VCaP (cell line): ENCODE measurements at regions not wholly inside any gene's neighbourhood (a gene's known extent, or its start where the extent isn't known, plus 50 kb on each side); places are given as distances from the start of the nearest gene placed in this dataset.

Experiments used
- H3K27ac ChIP-seq: fragments of 450-650 bp; 2 replicates; pipeline ENCODE4 v1.5.1; 2017
- TF ChIP-seq, protein P1 (sequence below): fragments of 450-650 bp; conservative IDR thresholded peaks from 2 replicates; pipeline ENCODE4 v1.5.1; 2017; ENCODE audit warnings: mild to moderate bottlenecking, moderate library complexity

DNA sequence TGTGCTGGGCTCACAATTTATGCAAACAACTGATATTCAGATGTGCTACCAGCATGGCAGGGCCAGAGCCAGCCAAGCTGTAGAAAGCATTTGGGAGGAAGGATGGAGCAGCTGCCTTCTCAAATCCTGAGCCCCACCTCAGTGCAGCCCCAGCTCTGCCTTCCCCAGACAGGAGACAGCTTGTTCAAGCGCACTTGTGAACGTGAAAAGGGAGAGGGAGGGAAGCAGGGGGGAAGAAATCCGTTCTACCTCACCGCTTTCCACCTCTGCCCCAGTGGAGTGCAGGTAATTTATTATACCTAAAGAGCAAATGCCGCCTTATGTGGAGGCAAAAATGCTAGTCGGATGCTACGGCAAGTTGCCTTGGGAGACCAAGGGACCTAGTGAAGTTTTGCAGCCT, 66.0 kb upstream of the SLC14A2 start:
- TF ChIP-seq, protein P1, sequence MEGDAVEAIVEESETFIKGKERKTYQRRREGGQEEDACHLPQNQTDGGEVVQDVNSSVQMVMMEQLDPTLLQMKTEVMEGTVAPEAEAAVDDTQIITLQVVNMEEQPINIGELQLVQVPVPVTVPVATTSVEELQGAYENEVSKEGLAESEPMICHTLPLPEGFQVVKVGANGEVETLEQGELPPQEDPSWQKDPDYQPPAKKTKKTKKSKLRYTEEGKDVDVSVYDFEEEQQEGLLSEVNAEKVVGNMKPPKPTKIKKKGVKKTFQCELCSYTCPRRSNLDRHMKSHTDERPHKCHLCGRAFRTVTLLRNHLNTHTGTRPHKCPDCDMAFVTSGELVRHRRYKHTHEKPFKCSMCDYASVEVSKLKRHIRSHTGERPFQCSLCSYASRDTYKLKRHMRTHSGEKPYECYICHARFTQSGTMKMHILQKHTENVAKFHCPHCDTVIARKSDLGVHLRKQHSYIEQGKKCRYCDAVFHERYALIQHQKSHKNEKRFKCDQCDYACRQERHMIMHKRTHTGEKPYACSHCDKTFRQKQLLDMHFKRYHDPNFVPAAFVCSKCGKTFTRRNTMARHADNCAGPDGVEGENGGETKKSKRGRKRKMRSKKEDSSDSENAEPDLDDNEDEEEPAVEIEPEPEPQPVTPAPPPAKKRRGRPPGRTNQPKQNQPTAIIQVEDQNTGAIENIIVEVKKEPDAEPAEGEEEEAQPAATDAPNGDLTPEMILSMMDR = no peak
- H3K27ac ChIP-seq = no peak overlapping the region

- TF ChIP-seq, protein P1 = no peak
Measured at GRCh38 chr18:45551142-45551815, 64.0 kb upstream of the SLC14A2 start.

GRCh38 chr18:45553723-45554388, 61.4 kb upstream of the SLC14A2 start:
- H3K27ac ChIP-seq = no peak overlapping the region
- TF ChIP-seq, protein P1 = no peak

More at GRCh38 chr18:45551142-45551815, 64.0 kb upstream of the SLC14A2 start:
- H3K27ac ChIP-seq = no peak overlapping the region

DNA sequence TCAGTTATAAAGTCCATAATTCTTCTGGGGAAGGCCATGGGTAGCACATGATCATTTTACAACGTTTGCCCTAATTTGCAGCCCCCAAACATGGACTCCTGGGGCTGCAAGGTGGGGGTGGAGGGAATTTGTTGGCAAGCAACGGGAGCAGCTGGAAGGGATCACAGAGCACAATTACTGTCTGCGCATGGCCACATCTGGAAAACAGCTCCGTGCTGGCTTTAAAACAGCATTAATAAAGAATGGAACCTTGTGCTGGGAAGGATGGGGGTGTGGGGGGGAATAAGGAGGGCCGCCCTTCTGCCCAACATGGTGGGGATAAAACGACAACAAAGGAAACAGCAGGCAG, 60.9 kb upstream of the SLC14A2 start:
- TF ChIP-seq, protein P1 = no peak
- H3K27ac ChIP-seq = no peak overlapping the region

DNA sequence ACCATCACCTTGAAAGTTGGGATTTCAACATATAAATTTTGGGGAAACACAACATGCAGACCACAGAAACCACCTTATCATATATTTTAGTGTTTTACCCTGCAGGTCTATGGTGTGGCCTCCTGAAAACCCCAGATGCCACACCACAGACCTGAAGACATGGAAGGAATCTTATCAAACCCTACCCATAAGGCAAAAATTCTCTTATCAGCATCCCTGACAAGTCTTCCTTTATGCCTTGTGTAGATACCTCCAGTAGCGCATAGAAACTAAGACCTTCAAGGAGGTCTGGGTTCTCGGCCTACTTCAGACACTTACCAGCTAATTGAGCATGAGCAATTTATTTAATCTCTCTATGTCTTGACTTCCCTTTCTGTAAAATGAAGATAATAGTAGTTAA, 59.1 kb upstream of the SLC14A2 start:
- no peak overlapping the region for H3K27ac ChIP-seq
- TF ChIP-seq, protein P1 = no peak

- no peak overlapping the region for H3K27ac ChIP-seq
- TF ChIP-seq, protein P1 = no peak
Measured at GRCh38 chr18:45557287-45557686, 58.0 kb upstream of the SLC14A2 start.

- H3K27ac ChIP-seq = no peak overlapping the region
- TF ChIP-seq, protein P1 = no peak
Measured at GRCh38 chr18:45557779-45558178, 57.5 kb upstream of the SLC14A2 start.
